SK-N-MC (cell line): ENCODE measurements at regions not wholly inside any gene's neighbourhood (a gene's known extent, or its start where the extent isn't known, plus 50 kb on each side); places are given as distances from the start of the nearest gene placed in this dataset.

ENCODE experiments used
- EZH2 ChIP-seq: fragments of 200-600 bp; sonication (generic); IDR thresholded peaks from one replicate; pipeline ENCODE4 v1.6.1; 2017; ENCODE audit warnings: antibody characterized with exemption
- FOXP2 ChIP-seq: optimal IDR thresholded peaks from 2 replicates; pipeline ENCODE3; 2011; ENCODE audit warnings: mild to moderate bottlenecking, moderate library complexity; ENCODE audit not compliant: insufficient read depth; ENCODE audit errors: extremely low read length, control extremely low read depth
- POLR2AphosphoS5 ChIP-seq: IDR thresholded peaks from 2 replicates; pipeline ENCODE4 v1.6.1; 2012; ENCODE audit warnings: mild to moderate bottlenecking, low read depth, low read length, borderline replicate concordance

GRCh38 chr5:171601266-171601881, 181.9 kb downstream of the FGF18 start:
- TF ChIP-seq POLR2AphosphoS5 (no peak), EZH2 (no peak), FOXP2 (no peak)
